WTC11 (cell line): ENCODE measurements at regions not wholly inside any gene's neighbourhood (a gene's known extent, or its start where the extent isn't known, plus 50 kb on each side); places are given as distances from the start of the nearest gene placed in this dataset.

Experiments used
- ATAC-seq: fragments of 200-7000 bp; cut with Tn5 transposase; 2 replicates; pipeline ENCODE4 v1.10.0; 2021; ENCODE audit warnings: mild to moderate bottlenecking, moderate library complexity
- CTCF ChIA-PET: fragments of 300-600 bp; sonication (Branson Sonifier 250); formaldehyde crosslinking; loops from one replicate; lab custom pipeline; 2021; ENCODE audit warnings: antibody characterized with exemption; lab: Charles Lee
- POLR2A ChIA-PET: fragments of 350-600 bp; sonication (Branson Sonifier 250); formaldehyde crosslinking; loops from one replicate; lab custom pipeline; 2021; ENCODE audit warnings: antibody characterized with exemption; lab: Charles Lee
- DNase-seq: peaks from one replicate; pipeline ENCODE4 v3.0.0; 2021; ENCODE audit warnings: low spot score
- H3K27ac Mint-ChIP-seq: 2 replicates; pipeline ENCODE4 v1.8.0; 2021; ENCODE audit warnings: mixed read lengths
- H3K27me3 Mint-ChIP-seq: 2 replicates; pipeline ENCODE4 v1.8.0; 2021; ENCODE audit warnings: low read depth, mild to moderate bottlenecking, moderate library complexity, mixed read lengths
- H3K36me3 Mint-ChIP-seq: 2 replicates; pipeline ENCODE4 v1.8.0; 2021; ENCODE audit warnings: mixed read lengths
- H3K4me1 Mint-ChIP-seq: 2 replicates; pipeline ENCODE4 v1.8.0; 2022; ENCODE audit warnings: mixed read lengths
- H3K4me3 Mint-ChIP-seq: 2 replicates; pipeline ENCODE4 v1.8.0; 2021; ENCODE audit warnings: mild to moderate bottlenecking, moderate library complexity, mixed read lengths
- H3K9me3 Mint-ChIP-seq: 2 replicates; pipeline ENCODE4 v1.8.0; 2021; ENCODE audit warnings: mixed read lengths
- CBFB ChIP-seq: sonication (generic); formaldehyde crosslinking; IDR thresholded peaks from 2 replicates; pipeline ENCODE4 v1.8.1; 2022; ENCODE audit warnings: mild to moderate bottlenecking, low read depth, missing genetic modification reagents
- FOXP1 ChIP-seq: sonication (generic); formaldehyde crosslinking; IDR thresholded peaks from 2 replicates; pipeline ENCODE4 v1.8.0; 2022; ENCODE audit warnings: missing genetic modification reagents, mild to moderate bottlenecking, moderate library complexity, borderline replicate concordance
- GTF2I ChIP-seq: fragments of 250-450 bp; sonication (Bioruptor Pico); conservative IDR thresholded peaks from 2 replicates; pipeline ENCODE4 v1.4.0; 2021; ENCODE audit warnings: mild to moderate bottlenecking
- HMGA2 ChIP-seq: fragments of 250-450 bp; sonication (Bioruptor Pico); IDR thresholded peaks from 2 replicates; pipeline ENCODE4 v1.4.0; 2021; ENCODE audit warnings: mild to moderate bottlenecking, moderate library complexity
- JAZF1 ChIP-seq: fragments of 250-450 bp; sonication (Bioruptor Pico); IDR thresholded peaks from 2 replicates; pipeline ENCODE4 v1.9.0; 2021; ENCODE audit warnings: moderate library complexity, mild to moderate bottlenecking, inconsistent platforms
- NR1H2 ChIP-seq: sonication (generic); formaldehyde crosslinking; IDR thresholded peaks from 2 replicates; pipeline ENCODE4 v1.9.0; 2021; ENCODE audit warnings: mild to moderate bottlenecking, moderate library complexity, missing genetic modification reagents
- NR2C2 ChIP-seq: sonication (generic); formaldehyde crosslinking; IDR thresholded peaks from 2 replicates; pipeline ENCODE4 v1.8.0; 2022; ENCODE audit warnings: mild to moderate bottlenecking, missing genetic modification reagents
- NR3C1 ChIP-seq: sonication (generic); formaldehyde crosslinking; conservative IDR thresholded peaks from 2 replicates; pipeline ENCODE4 v1.8.1; 2023; ENCODE audit warnings: low read depth, mild to moderate bottlenecking, missing genetic modification reagents
- SMAD3 ChIP-seq: sonication (generic); formaldehyde crosslinking; IDR thresholded peaks from 2 replicates; pipeline ENCODE4 v1.8.0; 2022; ENCODE audit warnings: missing genetic modification reagents, mild to moderate bottlenecking, borderline replicate concordance
- SP1 ChIP-seq: sonication (generic); formaldehyde crosslinking; conservative IDR thresholded peaks from 2 replicates; pipeline ENCODE4 v1.8.1; 2022; ENCODE audit warnings: missing genetic modification reagents
- ZNF121 ChIP-seq: sonication (generic); formaldehyde crosslinking; IDR thresholded peaks from 2 replicates; pipeline ENCODE4 v1.8.0; 2023; ENCODE audit warnings: missing genetic modification reagents
- ZNF232 ChIP-seq: sonication (generic); formaldehyde crosslinking; IDR thresholded peaks from 2 replicates; pipeline ENCODE4 v1.8.0; 2022; ENCODE audit warnings: mild to moderate bottlenecking, missing genetic modification reagents
- ZNF423 ChIP-seq: fragments of 250-450 bp; sonication (Bioruptor Pico); IDR thresholded peaks from 2 replicates; pipeline ENCODE4 v2.1.2; 2022; ENCODE audit warnings: mild to moderate bottlenecking, moderate library complexity
- ZNF671 ChIP-seq: fragments of 250-450 bp; sonication (Bioruptor Pico); IDR thresholded peaks from 2 replicates; pipeline ENCODE4 v1.8.0; 2021; ENCODE audit warnings: mild to moderate bottlenecking
- TF ChIP-seq, protein P1 (sequence below): sonication (generic); formaldehyde crosslinking; IDR thresholded peaks from 2 replicates; pipeline ENCODE4 v1.8.0; 2022; ENCODE audit warnings: mild to moderate bottlenecking, missing genetic modification reagents
- TF ChIP-seq, protein P2 (sequence below): sonication (generic); formaldehyde crosslinking; IDR thresholded peaks from 2 replicates; pipeline ENCODE4 v1.8.0; 2023; ENCODE audit warnings: missing genetic modification reagents, mild to moderate bottlenecking, borderline replicate concordance
- TF ChIP-seq, protein P3 (sequence below): fragments of 250-450 bp; sonication (Bioruptor Pico); IDR thresholded peaks from 2 replicates; pipeline ENCODE4 v1.9.0; 2021; ENCODE audit warnings: moderate library complexity, mild to moderate bottlenecking, inconsistent platforms, borderline replicate concordance
- TF ChIP-seq, protein P4 (sequence below): sonication (generic); formaldehyde crosslinking; IDR thresholded peaks from 2 replicates; pipeline ENCODE4 v1.8.0; 2023; ENCODE audit warnings: missing genetic modification reagents
- TF ChIP-seq, protein P5 (sequence below): sonication (generic); formaldehyde crosslinking; conservative IDR thresholded peaks from 2 replicates; pipeline ENCODE4 v1.8.1; 2023; ENCODE audit warnings: mild to moderate bottlenecking, low read depth, missing genetic modification reagents, moderate library complexity
- TF ChIP-seq, protein P6 (sequence below): sonication (generic); formaldehyde crosslinking; IDR thresholded peaks from 2 replicates; pipeline ENCODE4 v1.8.1; 2022; ENCODE audit warnings: missing genetic modification reagents, borderline replicate concordance

DNA sequence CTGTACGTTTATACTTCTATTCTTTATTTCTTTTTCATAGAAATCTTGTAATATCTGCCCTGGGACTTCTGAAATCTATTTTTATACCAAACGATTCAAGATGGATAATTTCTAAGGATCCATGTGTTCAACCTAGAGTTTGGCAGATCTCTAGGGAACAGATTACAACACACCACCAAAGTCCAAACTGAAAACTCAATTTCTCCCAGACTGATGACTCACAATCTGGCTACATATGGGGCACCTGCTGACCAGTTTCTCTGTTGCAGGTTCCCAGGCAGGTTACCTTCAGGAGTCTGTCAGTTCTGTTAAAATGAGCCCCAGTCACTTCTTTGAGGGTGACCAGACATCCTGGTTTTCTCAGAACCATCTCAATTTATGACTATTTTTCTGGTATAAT is 439.4 kb downstream of the GPATCH2 start:
- Mint-ChIP-seq H3K4me3 (no peak overlapping the region), H3K4me1 (no peaks in the 10 kb centered on the region), H3K9me3 (peaks cover 28% of the 10 kb centered on the region), H3K36me3 (peaks cover 3% of the 10 kb centered on the region), H3K27ac (no peak overlapping the region), H3K27me3 (no peaks in the 10 kb centered on the region)
- TF ChIP-seq FOXP1 (CRISPR knock-in tag) (no peak), CBFB (CRISPR knock-in tag) (no peak), GTF2I (CRISPR knock-in tag) (no peak), NR3C1 (CRISPR knock-in tag) (no peak), JAZF1 (CRISPR knock-in tag) (no peak), ZNF671 (CRISPR knock-in tag) (no peak), ZNF423 (no peak), HMGA2 (CRISPR knock-in tag) (no peak), SMAD3 (CRISPR knock-in tag) (no peak), NR2C2 (CRISPR knock-in tag) (no peak), NR1H2 (no peak), SP1 (CRISPR knock-in tag) (no peak), ZNF121 (no peak), ZNF232 (CRISPR knock-in tag) (no peak)
- TF ChIP-seq, protein P1, sequence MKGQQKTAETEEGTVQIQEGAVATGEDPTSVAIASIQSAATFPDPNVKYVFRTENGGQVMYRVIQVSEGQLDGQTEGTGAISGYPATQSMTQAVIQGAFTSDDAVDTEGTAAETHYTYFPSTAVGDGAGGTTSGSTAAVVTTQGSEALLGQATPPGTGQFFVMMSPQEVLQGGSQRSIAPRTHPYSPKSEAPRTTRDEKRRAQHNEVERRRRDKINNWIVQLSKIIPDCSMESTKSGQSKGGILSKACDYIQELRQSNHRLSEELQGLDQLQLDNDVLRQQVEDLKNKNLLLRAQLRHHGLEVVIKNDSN (CRISPR knock-in tag), result no peak
- TF ChIP-seq, protein P2, sequence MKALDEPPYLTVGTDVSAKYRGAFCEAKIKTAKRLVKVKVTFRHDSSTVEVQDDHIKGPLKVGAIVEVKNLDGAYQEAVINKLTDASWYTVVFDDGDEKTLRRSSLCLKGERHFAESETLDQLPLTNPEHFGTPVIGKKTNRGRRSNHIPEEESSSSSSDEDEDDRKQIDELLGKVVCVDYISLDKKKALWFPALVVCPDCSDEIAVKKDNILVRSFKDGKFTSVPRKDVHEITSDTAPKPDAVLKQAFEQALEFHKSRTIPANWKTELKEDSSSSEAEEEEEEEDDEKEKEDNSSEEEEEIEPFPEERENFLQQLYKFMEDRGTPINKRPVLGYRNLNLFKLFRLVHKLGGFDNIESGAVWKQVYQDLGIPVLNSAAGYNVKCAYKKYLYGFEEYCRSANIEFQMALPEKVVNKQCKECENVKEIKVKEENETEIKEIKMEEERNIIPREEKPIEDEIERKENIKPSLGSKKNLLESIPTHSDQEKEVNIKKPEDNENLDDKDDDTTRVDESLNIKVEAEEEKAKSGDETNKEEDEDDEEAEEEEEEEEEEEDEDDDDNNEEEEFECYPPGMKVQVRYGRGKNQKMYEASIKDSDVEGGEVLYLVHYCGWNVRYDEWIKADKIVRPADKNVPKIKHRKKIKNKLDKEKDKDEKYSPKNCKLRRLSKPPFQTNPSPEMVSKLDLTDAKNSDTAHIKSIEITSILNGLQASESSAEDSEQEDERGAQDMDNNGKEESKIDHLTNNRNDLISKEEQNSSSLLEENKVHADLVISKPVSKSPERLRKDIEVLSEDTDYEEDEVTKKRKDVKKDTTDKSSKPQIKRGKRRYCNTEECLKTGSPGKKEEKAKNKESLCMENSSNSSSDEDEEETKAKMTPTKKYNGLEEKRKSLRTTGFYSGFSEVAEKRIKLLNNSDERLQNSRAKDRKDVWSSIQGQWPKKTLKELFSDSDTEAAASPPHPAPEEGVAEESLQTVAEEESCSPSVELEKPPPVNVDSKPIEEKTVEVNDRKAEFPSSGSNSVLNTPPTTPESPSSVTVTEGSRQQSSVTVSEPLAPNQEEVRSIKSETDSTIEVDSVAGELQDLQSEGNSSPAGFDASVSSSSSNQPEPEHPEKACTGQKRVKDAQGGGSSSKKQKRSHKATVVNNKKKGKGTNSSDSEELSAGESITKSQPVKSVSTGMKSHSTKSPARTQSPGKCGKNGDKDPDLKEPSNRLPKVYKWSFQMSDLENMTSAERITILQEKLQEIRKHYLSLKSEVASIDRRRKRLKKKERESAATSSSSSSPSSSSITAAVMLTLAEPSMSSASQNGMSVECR, result no peak
- TF ChIP-seq, protein P3, sequence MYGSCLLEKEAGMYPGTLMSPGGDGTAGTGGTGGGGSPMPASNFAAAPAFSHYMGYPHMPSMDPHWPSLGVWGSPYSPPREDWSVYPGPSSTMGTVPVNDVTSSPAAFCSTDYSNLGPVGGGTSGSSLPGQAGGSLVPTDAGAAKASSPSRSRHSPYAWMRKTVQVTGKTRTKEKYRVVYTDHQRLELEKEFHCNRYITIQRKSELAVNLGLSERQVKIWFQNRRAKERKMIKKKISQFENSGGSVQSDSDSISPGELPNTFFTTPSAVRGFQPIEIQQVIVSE (CRISPR knock-in tag), result no peak
- TF ChIP-seq, protein P4, sequence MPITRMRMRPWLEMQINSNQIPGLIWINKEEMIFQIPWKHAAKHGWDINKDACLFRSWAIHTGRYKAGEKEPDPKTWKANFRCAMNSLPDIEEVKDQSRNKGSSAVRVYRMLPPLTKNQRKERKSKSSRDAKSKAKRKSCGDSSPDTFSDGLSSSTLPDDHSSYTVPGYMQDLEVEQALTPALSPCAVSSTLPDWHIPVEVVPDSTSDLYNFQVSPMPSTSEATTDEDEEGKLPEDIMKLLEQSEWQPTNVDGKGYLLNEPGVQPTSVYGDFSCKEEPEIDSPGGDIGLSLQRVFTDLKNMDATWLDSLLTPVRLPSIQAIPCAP, result no peak
- TF ChIP-seq, protein P5, sequence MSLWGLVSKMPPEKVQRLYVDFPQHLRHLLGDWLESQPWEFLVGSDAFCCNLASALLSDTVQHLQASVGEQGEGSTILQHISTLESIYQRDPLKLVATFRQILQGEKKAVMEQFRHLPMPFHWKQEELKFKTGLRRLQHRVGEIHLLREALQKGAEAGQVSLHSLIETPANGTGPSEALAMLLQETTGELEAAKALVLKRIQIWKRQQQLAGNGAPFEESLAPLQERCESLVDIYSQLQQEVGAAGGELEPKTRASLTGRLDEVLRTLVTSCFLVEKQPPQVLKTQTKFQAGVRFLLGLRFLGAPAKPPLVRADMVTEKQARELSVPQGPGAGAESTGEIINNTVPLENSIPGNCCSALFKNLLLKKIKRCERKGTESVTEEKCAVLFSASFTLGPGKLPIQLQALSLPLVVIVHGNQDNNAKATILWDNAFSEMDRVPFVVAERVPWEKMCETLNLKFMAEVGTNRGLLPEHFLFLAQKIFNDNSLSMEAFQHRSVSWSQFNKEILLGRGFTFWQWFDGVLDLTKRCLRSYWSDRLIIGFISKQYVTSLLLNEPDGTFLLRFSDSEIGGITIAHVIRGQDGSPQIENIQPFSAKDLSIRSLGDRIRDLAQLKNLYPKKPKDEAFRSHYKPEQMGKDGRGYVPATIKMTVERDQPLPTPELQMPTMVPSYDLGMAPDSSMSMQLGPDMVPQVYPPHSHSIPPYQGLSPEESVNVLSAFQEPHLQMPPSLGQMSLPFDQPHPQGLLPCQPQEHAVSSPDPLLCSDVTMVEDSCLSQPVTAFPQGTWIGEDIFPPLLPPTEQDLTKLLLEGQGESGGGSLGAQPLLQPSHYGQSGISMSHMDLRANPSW (CRISPR knock-in tag), result no peak
- TF ChIP-seq, protein P6, sequence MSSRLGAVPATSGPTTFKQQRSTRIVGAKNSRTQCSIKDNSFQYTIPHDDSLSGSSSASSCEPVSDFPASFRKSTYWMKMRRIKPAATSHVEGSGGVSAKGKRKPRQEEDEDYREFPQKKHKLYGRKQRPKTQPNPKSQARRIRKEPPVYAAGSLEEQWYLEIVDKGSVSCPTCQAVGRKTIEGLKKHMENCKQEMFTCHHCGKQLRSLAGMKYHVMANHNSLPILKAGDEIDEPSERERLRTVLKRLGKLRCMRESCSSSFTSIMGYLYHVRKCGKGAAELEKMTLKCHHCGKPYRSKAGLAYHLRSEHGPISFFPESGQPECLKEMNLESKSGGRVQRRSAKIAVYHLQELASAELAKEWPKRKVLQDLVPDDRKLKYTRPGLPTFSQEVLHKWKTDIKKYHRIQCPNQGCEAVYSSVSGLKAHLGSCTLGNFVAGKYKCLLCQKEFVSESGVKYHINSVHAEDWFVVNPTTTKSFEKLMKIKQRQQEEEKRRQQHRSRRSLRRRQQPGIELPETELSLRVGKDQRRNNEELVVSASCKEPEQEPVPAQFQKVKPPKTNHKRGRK (CRISPR knock-in tag), result no peak
- ChIA-PET CTCF (no interaction called here), POLR2A (no interaction called here)
- DNase-seq, result no peak
- ATAC-seq, result no peak
